PC-9 (cell line): ENCODE measurements at regions not wholly inside any gene's neighbourhood (a gene's known extent, or its start where the extent isn't known, plus 50 kb on each side); places are given as distances from the start of the nearest gene placed in this dataset.

Source experiments
- BruUV-seq: library from RNA; stranded (reverse); fragments of 400-500 nt; replicated peaks from 2 replicates; lab custom pipeline; 2021; lab: Mats Ljungman, UMichigan
- CTCF ChIA-PET: fragments of 300-600 bp; sonication (Branson Sonifier 250); formaldehyde crosslinking; loops from one replicate; lab custom pipeline; 2022; ENCODE audit warnings: antibody characterized with exemption; lab: Charles Lee
- POLR2A ChIA-PET: fragments of 300-600 bp; sonication (Branson Sonifier 250); formaldehyde crosslinking; loops from one replicate; lab custom pipeline; 2022; ENCODE audit warnings: antibody characterized with exemption; ENCODE audit not compliant: unreplicated experiment; lab: Charles Lee
- DNase-seq, 2 experiments: peaks; one replicate each; pipeline versions ENCODE4 v3.0.0 to v3.0.0-alpha.2; 2015 to 2022; ENCODE audit warnings: mixed read lengths in 1 of 2
- H2AFZ ChIP-seq: fragments of 200-600 bp; sonication (generic); 2 replicates; pipeline ENCODE4 v1.8.1; 2017; ENCODE audit warnings: antibody characterized with exemption
- H3F3A ChIP-seq: fragments of 200-600 bp; sonication (generic); 2 replicates; pipeline ENCODE4 v1.8.1; 2017; ENCODE audit warnings: antibody characterized with exemption, mild to moderate bottlenecking, low read depth; ENCODE audit not compliant: insufficient read depth
- H3K27ac ChIP-seq: fragments of 200-600 bp; sonication (generic); 2 replicates; pipeline ENCODE4 v1.6.1; 2016; ENCODE audit warnings: mixed run types
- H3K27me3 ChIP-seq: fragments of 200-600 bp; sonication (generic); 2 replicates; pipeline ENCODE4 v1.6.1; 2016; ENCODE audit warnings: low read depth, mixed run types; ENCODE audit not compliant: insufficient read depth
- H3K36me3 ChIP-seq: fragments of 200-600 bp; sonication (generic); 2 replicates; pipeline ENCODE4 v1.6.1; 2016; ENCODE audit warnings: low read depth, mixed run types
- H3K4me1 ChIP-seq: fragments of 200-600 bp; sonication (generic); replicated peaks from 2 replicates; pipeline ENCODE4 v1.6.1; 2016; ENCODE audit warnings: mixed run types; ENCODE audit not compliant: insufficient read depth
- H3K4me2 ChIP-seq: fragments of 200-600 bp; sonication (generic); 2 replicates; pipeline ENCODE4 v1.6.1; 2017; ENCODE audit warnings: mixed run types
- H3K4me3 ChIP-seq: fragments of 200-600 bp; sonication (generic); 2 replicates; pipeline ENCODE4 v1.6.1; 2016; ENCODE audit warnings: mixed run types
- H3K79me2 ChIP-seq: fragments of 200-600 bp; sonication (generic); 2 replicates; pipeline ENCODE4 v1.6.1; 2017; ENCODE audit warnings: low read depth, mixed run types
- H3K9me2 ChIP-seq: fragments of 200-600 bp; sonication (generic); 2 replicates; pipeline ENCODE4 v1.8.1; 2017; ENCODE audit warnings: mild to moderate bottlenecking; ENCODE audit not compliant: insufficient read depth
- H3K9me3 ChIP-seq: fragments of 200-600 bp; sonication (generic); 2 replicates; pipeline ENCODE4 v1.8.1; 2016; ENCODE audit warnings: low read depth; ENCODE audit not compliant: insufficient read depth
- H4K20me1 ChIP-seq: fragments of 200-600 bp; sonication (generic); 2 replicates; pipeline ENCODE4 v1.8.1; 2017; ENCODE audit not compliant: insufficient read depth
- EZH2 ChIP-seq: fragments of 200-600 bp; sonication (generic); IDR thresholded peaks from 2 replicates; pipeline ENCODE4 v1.8.0; 2017; ENCODE audit warnings: antibody characterized with exemption, low read depth
- intact Hi-C: fragments of 100-400 bp; cut with micrococcal nuclease; formaldehyde crosslinking; loops from one replicate; pipeline ENCODE4 v1.10.0; 2022; ENCODE audit not compliant: unreplicated experiment
- TF ChIP-seq, protein P1 (sequence below): fragments of 200-600 bp; sonication (generic); conservative IDR thresholded peaks from 2 replicates; pipeline ENCODE4 v1.6.1; 2017; ENCODE audit warnings: mixed run types, antibody characterized with exemption, mild to moderate bottlenecking, moderate library complexity

DNA sequence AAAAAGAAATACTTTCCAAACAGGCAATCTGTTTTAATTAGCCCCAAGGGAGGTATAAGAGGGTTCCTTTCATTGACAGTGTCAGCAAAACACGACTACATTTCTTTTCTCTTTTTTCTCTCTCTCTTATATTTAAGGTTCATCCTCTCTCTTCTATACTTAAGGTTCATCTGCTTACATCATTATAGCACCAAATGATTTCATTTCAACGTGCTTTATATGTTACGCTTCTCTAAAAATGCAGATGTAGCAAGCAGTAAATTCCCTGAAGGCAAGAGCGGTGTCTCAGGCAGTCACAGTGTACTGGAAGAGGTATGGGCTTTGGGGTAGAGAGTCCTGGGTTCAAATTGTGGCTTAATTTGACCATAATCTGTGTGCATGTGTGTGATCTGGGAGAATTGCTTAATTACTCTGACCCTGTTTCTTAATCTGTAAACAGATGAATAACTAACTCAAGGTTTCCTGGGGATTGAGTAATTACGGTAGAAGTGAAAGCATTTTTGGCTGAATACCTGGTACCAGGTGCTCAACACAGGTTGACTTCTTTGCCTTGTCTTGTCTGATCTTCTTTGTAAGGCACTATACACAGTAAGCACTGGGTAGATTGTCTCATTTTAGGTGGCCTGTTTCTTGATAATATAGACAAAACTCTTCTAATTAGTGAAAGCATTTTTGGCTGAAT lies 180.8 kb downstream of the SPRY1 start:
- Histone ChIP-seq H3K4me3 (no peak overlapping the region), H3K36me3 (no peaks in the 10 kb centered on the region), H3F3A (no peaks in the 10 kb centered on the region), H3K27me3 (no peaks in the 10 kb centered on the region), H3K79me2 (no peaks in the 10 kb centered on the region), H3K9me3 (peaks cover 13% of the 10 kb centered on the region), H2AFZ (no peak overlapping the region), H3K27ac (no peak overlapping the region), H3K4me2 (no peak overlapping the region), H3K4me1 (no peaks in the 10 kb centered on the region), H3K9me2 (no peaks in the 10 kb centered on the region), H4K20me1 (no peaks in the 10 kb centered on the region)
- ChIA-PET CTCF (no interaction called here), POLR2A (no interaction called here)
- BruUV-seq, result no TSS peak
- no peak for DNase-seq
- TF ChIP-seq, protein P1, sequence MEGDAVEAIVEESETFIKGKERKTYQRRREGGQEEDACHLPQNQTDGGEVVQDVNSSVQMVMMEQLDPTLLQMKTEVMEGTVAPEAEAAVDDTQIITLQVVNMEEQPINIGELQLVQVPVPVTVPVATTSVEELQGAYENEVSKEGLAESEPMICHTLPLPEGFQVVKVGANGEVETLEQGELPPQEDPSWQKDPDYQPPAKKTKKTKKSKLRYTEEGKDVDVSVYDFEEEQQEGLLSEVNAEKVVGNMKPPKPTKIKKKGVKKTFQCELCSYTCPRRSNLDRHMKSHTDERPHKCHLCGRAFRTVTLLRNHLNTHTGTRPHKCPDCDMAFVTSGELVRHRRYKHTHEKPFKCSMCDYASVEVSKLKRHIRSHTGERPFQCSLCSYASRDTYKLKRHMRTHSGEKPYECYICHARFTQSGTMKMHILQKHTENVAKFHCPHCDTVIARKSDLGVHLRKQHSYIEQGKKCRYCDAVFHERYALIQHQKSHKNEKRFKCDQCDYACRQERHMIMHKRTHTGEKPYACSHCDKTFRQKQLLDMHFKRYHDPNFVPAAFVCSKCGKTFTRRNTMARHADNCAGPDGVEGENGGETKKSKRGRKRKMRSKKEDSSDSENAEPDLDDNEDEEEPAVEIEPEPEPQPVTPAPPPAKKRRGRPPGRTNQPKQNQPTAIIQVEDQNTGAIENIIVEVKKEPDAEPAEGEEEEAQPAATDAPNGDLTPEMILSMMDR, result no peak
- no peak for TF ChIP-seq EZH2
- intact Hi-C loops, result no loop called here

DNA sequence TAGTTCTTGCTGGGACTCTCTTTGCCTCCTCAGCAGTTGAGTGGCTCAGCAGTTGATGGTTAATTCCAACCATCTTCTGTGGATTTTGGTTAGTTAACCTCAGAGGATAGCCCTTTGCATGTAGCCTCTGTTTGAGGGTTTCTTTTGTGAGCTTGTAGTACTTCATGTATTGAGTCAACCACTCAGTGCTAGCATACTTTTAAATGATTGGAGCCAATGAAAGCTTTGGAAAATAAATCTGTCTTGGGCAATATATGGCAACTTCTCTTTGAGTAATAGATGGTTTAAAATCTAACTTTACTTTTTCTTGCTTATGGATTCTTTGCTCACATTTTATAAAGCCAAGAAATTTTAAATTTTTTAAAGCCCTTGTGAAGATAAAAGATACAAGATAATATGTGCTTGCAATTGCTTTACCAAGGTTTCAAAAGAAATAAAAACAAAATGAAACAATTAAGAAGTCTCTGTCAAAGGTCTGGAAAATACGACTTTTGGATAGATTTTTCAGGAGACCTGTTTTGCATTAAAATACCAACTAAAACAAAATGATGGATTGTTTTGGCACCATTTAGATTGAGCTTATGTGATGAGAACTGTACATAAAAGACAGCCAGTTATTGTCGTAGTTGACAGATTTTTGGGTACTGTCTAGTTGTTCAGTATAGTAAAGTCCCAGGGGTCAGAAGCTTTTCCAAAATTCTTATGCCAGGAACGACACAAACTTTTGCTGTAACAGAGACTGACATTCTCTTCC lies 181.9 kb downstream of the SPRY1 start:
- Histone ChIP-seq H3K79me2 (no peaks in the 10 kb centered on the region), H3F3A (no peaks in the 10 kb centered on the region), H3K9me3 (peaks cover 13% of the 10 kb centered on the region), H3K9me2 (no peaks in the 10 kb centered on the region), H2AFZ (no peak overlapping the region), H3K27ac (no peak overlapping the region), H3K4me2 (no peak overlapping the region), H4K20me1 (no peaks in the 10 kb centered on the region), H3K4me3 (no peak overlapping the region), H3K36me3 (no peaks in the 10 kb centered on the region), H3K4me1 (no peaks in the 10 kb centered on the region), H3K27me3 (no peaks in the 10 kb centered on the region)
- DNase-seq, result no peak
- intact Hi-C loops, result no loop called here
- no TSS peak for BruUV-seq
- TF ChIP-seq EZH2, result no peak
- TF ChIP-seq, protein P1, result no peak
- CTCF ChIA-PET, result no interaction called here
- POLR2A ChIA-PET, result interaction anchor here (0.6 kb wide), 2 partner anchors 84 to 1144 kb away, joined by 3 to 4 read pairs; no protein-coding TSS in a partner anchor

DNA sequence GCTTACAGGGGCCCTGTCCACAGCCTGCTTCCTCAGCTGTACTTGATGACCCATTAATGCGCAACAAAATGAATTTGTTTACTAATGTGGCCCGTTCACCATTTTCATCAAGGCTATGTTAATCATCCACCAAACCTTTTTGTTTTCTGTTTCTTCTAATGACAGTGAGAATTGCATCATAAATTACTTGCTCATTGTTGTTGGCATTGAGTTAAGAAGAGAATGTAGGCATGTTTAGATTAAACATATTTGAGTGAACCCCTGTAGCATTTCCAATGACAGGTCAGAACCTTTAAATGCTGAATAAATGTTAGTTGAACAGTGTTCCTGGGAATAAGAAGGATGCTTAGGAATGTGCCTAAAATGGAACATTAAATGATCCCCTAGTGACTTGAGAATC lies 183.4 kb downstream of the SPRY1 start:
- POLR2A ChIA-PET, result interaction anchor here (0.6 kb wide), 1 partner anchor 80 kb away, joined by 3 read pairs; no protein-coding TSS in a partner anchor
- Histone ChIP-seq H3K9me3 (peaks cover 19% of the 10 kb centered on the region), H3K36me3 (no peaks in the 10 kb centered on the region), H4K20me1 (no peaks in the 10 kb centered on the region), H2AFZ (no peak overlapping the region), H3K79me2 (no peaks in the 10 kb centered on the region), H3K4me1 (no peaks in the 10 kb centered on the region), H3K4me2 (no peak overlapping the region), H3K27ac (no peak overlapping the region), H3K9me2 (no peaks in the 10 kb centered on the region), H3K4me3 (no peak overlapping the region), H3F3A (no peaks in the 10 kb centered on the region), H3K27me3 (no peaks in the 10 kb centered on the region)
- TF ChIP-seq, protein P1, result no peak
- no peak for TF ChIP-seq EZH2
- BruUV-seq, result no TSS peak
- intact Hi-C loops, result no loop called here
- CTCF ChIA-PET, result no interaction called here
- no peak for DNase-seq
